ENCODE measurements at regions not wholly inside any gene's neighbourhood (a gene's known extent, or its start where the extent isn't known, plus 50 kb on each side); places are given as distances from the start of the nearest gene placed in this dataset.

- no peak for DNase-seq (ENCODE audit: low spot score)
Observed at GRCh38 chrX:69277369-69277990, 112.2 kb upstream of the PJA1 start.

GRCh38 chrX:69268611-69269010 lies 103.4 kb upstream of the PJA1 start:
- no peak for DNase-seq (ENCODE audit: low spot score)

GRCh38 chrX:69264158-69264581 lies 98.9 kb upstream of the PJA1 start:
- DNase-seq (ENCODE audit: low spot score), result no peak

- no peak for DNase-seq (ENCODE audit: low spot score)
Observed at GRCh38 chrX:69263251-69263820, 98.1 kb upstream of the PJA1 start.

GRCh38 chrX:69262036-69262936 lies 97.0 kb upstream of the PJA1 start:
- DNase-seq (ENCODE audit: low spot score), result no peak

- no peak for DNase-seq (ENCODE audit: low spot score)
Observed at GRCh38 chrX:69260169-69260568, 94.9 kb upstream of the PJA1 start.

- no peak for DNase-seq (ENCODE audit: low spot score)
Observed at GRCh38 chrX:69258893-69259292, 93.6 kb upstream of the PJA1 start.

GRCh38 chrX:69257499-69258127 lies 92.4 kb upstream of the PJA1 start:
- DNase-seq (ENCODE audit: low spot score), result no peak

- DNase-seq (ENCODE audit: low spot score), result no peak
Observed at GRCh38 chrX:69256291-69256565, 91.0 kb upstream of the PJA1 start.

GRCh38 chrX:69255441-69256290 lies 90.4 kb upstream of the PJA1 start:
- no peak for DNase-seq (ENCODE audit: low spot score)

- DNase-seq (ENCODE audit: low spot score), result no peak
Observed at GRCh38 chrX:69253821-69254220, 88.6 kb upstream of the PJA1 start.

- no peak for DNase-seq (ENCODE audit: low spot score)
Observed at GRCh38 chrX:69243276-69243675, 78.0 kb upstream of the PJA1 start.

- DNase-seq (ENCODE audit: low spot score), result no peak
Observed at GRCh38 chrX:69238887-69239231, 73.6 kb upstream of the PJA1 start.

GRCh38 chrX:69238114-69238886 lies 73.0 kb upstream of the PJA1 start:
- no peak for DNase-seq (ENCODE audit: low spot score)

GRCh38 chrX:69237236-69237635 lies 72.0 kb upstream of the PJA1 start:
- no peak for DNase-seq (ENCODE audit: low spot score)

- DNase-seq (ENCODE audit: low spot score), result no peak
Observed at GRCh38 chrX:69236641-69237040, 71.4 kb upstream of the PJA1 start.

- DNase-seq (ENCODE audit: low spot score), result no peak
Observed at GRCh38 chrX:69234624-69235023, 69.4 kb upstream of the PJA1 start.

- no peak for DNase-seq (ENCODE audit: low spot score)
Observed at GRCh38 chrX:69232945-69233344, 67.7 kb upstream of the PJA1 start.

GRCh38 chrX:69231903-69232302 lies 66.7 kb upstream of the PJA1 start:
- DNase-seq (ENCODE audit: low spot score), result no peak

GRCh38 chrX:69229436-69229835 lies 64.2 kb upstream of the PJA1 start:
- DNase-seq (ENCODE audit: low spot score), result no peak

GRCh38 chrX:69228732-69229131 lies 63.5 kb upstream of the PJA1 start:
- DNase-seq (ENCODE audit: low spot score), result no peak

Data from activated CD4-positive, alpha-beta T cell treated with anti-CD3 and anti-CD28 coated beads, Interleukin-2, Interleukin-4, amounts not matched to agents 100 ng/mL and 50 ng/mL, durations not matched to agents 16 hours and 8 hours (primary cell).